PC-3 (cell line): ENCODE measurements at regions not wholly inside any gene's neighbourhood (a gene's known extent, or its start where the extent isn't known, plus 50 kb on each side); places are given as distances from the start of the nearest gene placed in this dataset.

Experiments used
- ATAC-seq: fragments of 200-7000 bp; cut with Tn5 transposase; 2 replicates; pipeline ENCODE4 v1.9.1; 2020; ENCODE audit warnings: mild to moderate bottlenecking, moderate library complexity
- BruUV-seq: library from RNA; stranded (reverse); fragments of 400-500 nt; replicated peaks from 2 replicates; lab custom pipeline; 2021; lab: Mats Ljungman, UMichigan
- CTCF ChIA-PET: fragments of 300-600 bp; sonication (Branson Sonifier 250); formaldehyde crosslinking; loops from one replicate; lab custom pipeline; 2022; ENCODE audit warnings: antibody characterized with exemption; lab: Charles Lee
- POLR2A ChIA-PET: fragments of 300-600 bp; sonication (Branson Sonifier 250); formaldehyde crosslinking; loops from one replicate; lab custom pipeline; 2022; ENCODE audit warnings: antibody characterized with exemption; ENCODE audit not compliant: unreplicated experiment; lab: Charles Lee
- DNase-seq: peaks from one replicate; pipeline ENCODE4 v3.0.0-alpha.2; 2015
- H2AFZ ChIP-seq: fragments of 300-600 bp; sonication (generic); 2 replicates; pipeline ENCODE4 v1.6.0; 2016; ENCODE audit warnings: antibody characterized with exemption, low read length
- H3F3A ChIP-seq: fragments of 300-600 bp; sonication (generic); one replicate; pipeline ENCODE4 v1.6.0; 2017; ENCODE audit warnings: antibody characterized with exemption, low read length, control low read depth, mild to moderate bottlenecking; ENCODE audit not compliant: unreplicated experiment
- H3K27ac ChIP-seq: fragments of 300-600 bp; sonication (generic); 2 replicates; pipeline ENCODE4 v1.5.1; 2016; ENCODE audit warnings: mild to moderate bottlenecking, low read length
- H3K27me3 ChIP-seq: fragments of 300-600 bp; sonication (generic); 2 replicates; pipeline ENCODE4 v1.6.1; 2016; ENCODE audit warnings: low read length, mixed read lengths
- H3K36me3 ChIP-seq: fragments of 300-600 bp; sonication (generic); 2 replicates; pipeline ENCODE4 v1.6.1; 2016; ENCODE audit warnings: low read depth, mixed run types, low read length, mixed read lengths
- H3K4me1 ChIP-seq: fragments of 300-600 bp; sonication (generic); 2 replicates; pipeline ENCODE4 v1.5.1; 2016; ENCODE audit warnings: low read length; ENCODE audit not compliant: insufficient read depth
- H3K4me2 ChIP-seq: fragments of 300-600 bp; sonication (generic); 2 replicates; pipeline ENCODE4 v1.6.0; 2016; ENCODE audit warnings: low read length
- H3K4me3 ChIP-seq: fragments of 300-600 bp; sonication (generic); 2 replicates; pipeline ENCODE4 v1.5.1; 2016; ENCODE audit warnings: mild to moderate bottlenecking, low read length, mixed read lengths
- H3K79me2 ChIP-seq: fragments of 300-600 bp; sonication (generic); 2 replicates; pipeline ENCODE4 v1.6.1; 2017; ENCODE audit warnings: low read length, mixed read lengths
- H3K9ac ChIP-seq: fragments of 300-600 bp; sonication (generic); 2 replicates; pipeline ENCODE4 v1.6.0; 2016; ENCODE audit warnings: mild to moderate bottlenecking, low read length
- H3K9me2 ChIP-seq: fragments of 300-600 bp; sonication (generic); replicated peaks from 2 replicates; pipeline ENCODE4 v1.6.1; 2016; ENCODE audit warnings: mixed run types, low read length, mixed read lengths
- H3K9me3 ChIP-seq: fragments of 300-600 bp; sonication (generic); 2 replicates; pipeline ENCODE4 v1.6.1; 2016; ENCODE audit warnings: low read length, mixed read lengths
- H4K20me1 ChIP-seq: fragments of 300-600 bp; sonication (generic); 2 replicates; pipeline ENCODE4 v1.6.1; 2016; ENCODE audit warnings: low read length, mixed read lengths
- EZH2 ChIP-seq: fragments of 300-600 bp; sonication (generic); IDR thresholded peaks from one replicate; pipeline ENCODE4 v1.6.1; 2017; ENCODE audit warnings: antibody characterized with exemption, mild to moderate bottlenecking, low read length; ENCODE audit not compliant: unreplicated experiment
- EZH2phosphoT487 ChIP-seq: fragments of 300-600 bp; sonication (generic); IDR thresholded peaks from 2 replicates; pipeline ENCODE4 v1.6.1; 2018; ENCODE audit warnings: mild to moderate bottlenecking, antibody characterized with exemption, low read length, borderline replicate concordance
- intact Hi-C: fragments of 100-400 bp; cut with micrococcal nuclease; formaldehyde crosslinking; loops from 2 replicates; pipeline ENCODE4 v1.9.0; 2023
- TF ChIP-seq, protein P1 (sequence below): fragments of 300-600 bp; sonication (generic); conservative IDR thresholded peaks from 2 replicates; pipeline ENCODE4 v1.5.1; 2017; ENCODE audit warnings: antibody characterized with exemption, low read depth, mild to moderate bottlenecking, low read length

DNA sequence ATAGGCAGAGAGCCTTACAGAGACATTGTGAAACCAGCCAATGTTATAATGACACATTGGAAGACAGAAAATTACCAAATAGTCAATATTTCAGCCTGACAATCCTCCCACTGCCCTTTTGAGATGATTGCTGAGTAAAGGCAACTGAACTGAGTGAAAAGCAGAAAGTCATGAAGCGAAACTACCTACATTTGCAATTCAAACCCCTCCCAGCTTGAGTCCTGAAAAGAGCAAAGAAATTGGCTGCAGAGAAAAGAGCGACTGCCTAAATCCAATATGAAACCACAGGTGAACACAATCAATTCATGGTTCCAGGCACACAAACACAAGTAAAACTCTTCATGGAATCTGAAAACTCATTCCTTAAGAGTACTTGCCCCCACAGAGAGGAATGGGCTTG lies 143.4 kb upstream of the CHRM3 start:
- Histone ChIP-seq H3K79me2 (no peaks in the 10 kb centered on the region), H3K4me3 (no peak overlapping the region), H3K9ac (no peak overlapping the region), H3K4me2 (no peak overlapping the region), H3K9me3 (no peaks in the 10 kb centered on the region), H3K36me3 (no peaks in the 10 kb centered on the region), H4K20me1 (no peaks in the 10 kb centered on the region), H3K27me3 (no peaks in the 10 kb centered on the region), H3K4me1 (peaks cover 17% of the 10 kb centered on the region), H3K27ac (no peak overlapping the region), H2AFZ (no peak overlapping the region), H3K9me2 (no peaks in the 10 kb centered on the region), H3F3A (peaks cover 4% of the 10 kb centered on the region)
- DNase-seq = no peak
- intact Hi-C loops = no loop called here
- no peak for ATAC-seq
- ChIA-PET POLR2A (interaction anchor here (0.6 kb wide), 1 partner anchor 118 kb away, joined by 7 read pairs; no protein-coding TSS in a partner anchor), CTCF (no interaction called here)
- TF ChIP-seq EZH2 (no peak), EZH2phosphoT487 (no peak)
- TF ChIP-seq, protein P1, sequence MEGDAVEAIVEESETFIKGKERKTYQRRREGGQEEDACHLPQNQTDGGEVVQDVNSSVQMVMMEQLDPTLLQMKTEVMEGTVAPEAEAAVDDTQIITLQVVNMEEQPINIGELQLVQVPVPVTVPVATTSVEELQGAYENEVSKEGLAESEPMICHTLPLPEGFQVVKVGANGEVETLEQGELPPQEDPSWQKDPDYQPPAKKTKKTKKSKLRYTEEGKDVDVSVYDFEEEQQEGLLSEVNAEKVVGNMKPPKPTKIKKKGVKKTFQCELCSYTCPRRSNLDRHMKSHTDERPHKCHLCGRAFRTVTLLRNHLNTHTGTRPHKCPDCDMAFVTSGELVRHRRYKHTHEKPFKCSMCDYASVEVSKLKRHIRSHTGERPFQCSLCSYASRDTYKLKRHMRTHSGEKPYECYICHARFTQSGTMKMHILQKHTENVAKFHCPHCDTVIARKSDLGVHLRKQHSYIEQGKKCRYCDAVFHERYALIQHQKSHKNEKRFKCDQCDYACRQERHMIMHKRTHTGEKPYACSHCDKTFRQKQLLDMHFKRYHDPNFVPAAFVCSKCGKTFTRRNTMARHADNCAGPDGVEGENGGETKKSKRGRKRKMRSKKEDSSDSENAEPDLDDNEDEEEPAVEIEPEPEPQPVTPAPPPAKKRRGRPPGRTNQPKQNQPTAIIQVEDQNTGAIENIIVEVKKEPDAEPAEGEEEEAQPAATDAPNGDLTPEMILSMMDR = no peak
- no TSS peak for BruUV-seq

DNA sequence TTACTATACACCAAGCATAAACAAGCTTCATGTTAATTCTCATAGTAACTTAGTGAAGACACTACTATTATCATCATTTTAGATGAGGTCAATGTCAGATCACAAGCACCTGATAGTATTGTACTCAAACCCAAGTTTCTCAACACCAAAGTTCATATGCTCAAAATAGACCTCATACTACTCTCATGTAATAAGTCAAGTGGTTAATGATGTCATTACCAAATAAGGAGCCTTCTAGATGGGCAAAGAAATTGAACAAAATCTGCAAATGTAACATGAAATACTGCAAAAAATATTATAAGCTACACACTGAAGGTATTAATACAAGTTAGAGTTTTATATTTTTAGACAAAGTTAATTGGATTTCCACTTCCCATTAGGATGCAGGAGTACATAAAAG lies 144.0 kb upstream of the CHRM3 start:
- DNase-seq = no peak
- CTCF ChIA-PET = no interaction called here

GRCh38 chr1:239240736-239241135 lies 145.6 kb upstream of the CHRM3 start:
- CTCF ChIA-PET = no interaction called here
- no peaks in the 10 kb centered on the region for H3K9me2 ChIP-seq
- no peak overlapping the region for H3K4me2 ChIP-seq
- DNase-seq = no peak
- no peak overlapping the region for H2AFZ ChIP-seq
- intact Hi-C loops = no loop called here
- H3K9me3 ChIP-seq = no peaks in the 10 kb centered on the region
- H3K27me3 ChIP-seq = no peaks in the 10 kb centered on the region
- peaks cover 7% of the 10 kb centered on the region; the same call in 1 of the 2 replicates for H3K4me1 ChIP-seq
- BruUV-seq = no TSS peak
- H3K4me3 ChIP-seq = no peak overlapping the region
- H4K20me1 ChIP-seq = no peaks in the 10 kb centered on the region
- H3K79me2 ChIP-seq = no peaks in the 10 kb centered on the region
- ATAC-seq = no peak
- TF ChIP-seq EZH2phosphoT487 (no peak), EZH2 (no peak)
- TF ChIP-seq, protein P1 = no peak
- POLR2A ChIA-PET = no interaction called here
- no peak overlapping the region for H3K27ac ChIP-seq
- no peaks in the 10 kb centered on the region for H3K36me3 ChIP-seq
- no peak overlapping the region for H3K9ac ChIP-seq
- no peaks in the 10 kb centered on the region for H3F3A ChIP-seq

More for the DNA sequence above, 144.0 kb upstream of the CHRM3 start:
- Histone ChIP-seq H3K4me3 (no peak overlapping the region), H3F3A (peaks cover 2% of the 10 kb centered on the region), H3K4me2 (no peak overlapping the region), H3K27ac (no peak overlapping the region), H3K9me2 (no peaks in the 10 kb centered on the region), H3K27me3 (no peaks in the 10 kb centered on the region), H3K79me2 (no peaks in the 10 kb centered on the region), H3K9me3 (no peaks in the 10 kb centered on the region), H2AFZ (no peak overlapping the region), H3K4me1 (peaks cover 14% of the 10 kb centered on the region), H3K36me3 (no peaks in the 10 kb centered on the region), H4K20me1 (no peaks in the 10 kb centered on the region), H3K9ac (no peak overlapping the region)
- intact Hi-C loops = no loop called here
- TF ChIP-seq EZH2phosphoT487 (no peak), EZH2 (no peak)
- TF ChIP-seq, protein P1 = no peak
- ATAC-seq = no peak
- POLR2A ChIA-PET = interaction anchor here (0.6 kb wide), 1 partner anchor 119 kb away, joined by 7 read pairs; no protein-coding TSS in a partner anchor
- no TSS peak for BruUV-seq
